Progenitor cell of endocrine pancreas (in vitro differentiated cells): ENCODE measurements at regions not wholly inside any gene's neighbourhood (a gene's known extent, or its start where the extent isn't known, plus 50 kb on each side); places are given as distances from the start of the nearest gene placed in this dataset.

Experiments used
- DNase-seq: peaks from one replicate; pipeline ENCODE4 v3.0.0; 2021; ENCODE audit warnings: low spot score; ENCODE audit not compliant: unreplicated experiment
- H3K27ac Mint-ChIP-seq: 2 replicates; pipeline ENCODE4 v1.8.0; 2021; ENCODE audit warnings: mild to moderate bottlenecking, moderate library complexity, mixed read lengths
- H3K27me3 Mint-ChIP-seq: 2 replicates; pipeline ENCODE4 v1.8.0; 2021; ENCODE audit warnings: mixed read lengths
- H3K36me3 Mint-ChIP-seq: 2 replicates; pipeline ENCODE4 v1.8.0; 2022; ENCODE audit warnings: mixed read lengths; ENCODE audit not compliant: insufficient read depth
- H3K4me1 Mint-ChIP-seq: 2 replicates; pipeline ENCODE4 v1.8.0; 2021; ENCODE audit warnings: low read depth, mixed read lengths
- H3K4me3 Mint-ChIP-seq: 2 replicates; pipeline ENCODE4 v1.8.0; 2021; ENCODE audit warnings: low read depth, mild to moderate bottlenecking, moderate library complexity, mixed read lengths
- H3K9me3 Mint-ChIP-seq: 2 replicates; pipeline ENCODE4 v1.8.0; 2021; ENCODE audit warnings: low read depth, mixed read lengths
- CTCF ChIP-seq: fragments of 200-600 bp; sonication (generic); IDR thresholded peaks from one replicate; pipeline ENCODE4 v1.5.0; 2021; ENCODE audit warnings: antibody characterized with exemption, mild to moderate bottlenecking; ENCODE audit not compliant: unreplicated experiment

GRCh38 chr7:46490406-46490805, 569.3 kb upstream of the IGFBP3 start:
- Mint-ChIP-seq H3K4me3 (no peak overlapping the region), H3K4me1 (no peaks in the 10 kb centered on the region), H3K27ac (no peak overlapping the region), H3K9me3 (peaks cover 6% of the 10 kb centered on the region), H3K36me3 (no peaks in the 10 kb centered on the region), H3K27me3 (no peaks in the 10 kb centered on the region)
- no peak for TF ChIP-seq CTCF
- DNase-seq: no peak

- Mint-ChIP-seq H3K36me3 (no peaks in the 10 kb centered on the region), H3K9me3 (peaks cover 3% of the 10 kb centered on the region), H3K27me3 (no peaks in the 10 kb centered on the region), H3K27ac (no peak overlapping the region), H3K4me3 (no peak overlapping the region), H3K4me1 (no peaks in the 10 kb centered on the region)
- no peak for TF ChIP-seq CTCF
- no peak for DNase-seq
Measured at GRCh38 chr7:46489106-46489505, 568.0 kb upstream of the IGFBP3 start.

GRCh38 chr7:46488607-46489006, 567.5 kb upstream of the IGFBP3 start:
- no peaks in the 10 kb centered on the region for H3K36me3 Mint-ChIP-seq
- no peak for DNase-seq
- no peak overlapping the region for H3K27ac Mint-ChIP-seq
- H3K27me3 Mint-ChIP-seq: no peaks in the 10 kb centered on the region
- no peak overlapping the region for H3K4me3 Mint-ChIP-seq
- peaks cover 3% of the 10 kb centered on the region for H3K9me3 Mint-ChIP-seq
- no peak for TF ChIP-seq CTCF
- H3K4me1 Mint-ChIP-seq: no peaks in the 10 kb centered on the region

- no peak overlapping the region for H3K27ac Mint-ChIP-seq
- no peaks in the 10 kb centered on the region for H3K9me3 Mint-ChIP-seq
- no peak overlapping the region for H3K4me3 Mint-ChIP-seq
- H3K4me1 Mint-ChIP-seq: no peaks in the 10 kb centered on the region
- no peak for DNase-seq
- no peaks in the 10 kb centered on the region for H3K36me3 Mint-ChIP-seq
- no peaks in the 10 kb centered on the region for H3K27me3 Mint-ChIP-seq
- TF ChIP-seq CTCF: no peak
Measured at GRCh38 chr7:46486256-46487206, 565.5 kb upstream of the IGFBP3 start.

GRCh38 chr7:46485481-46486065, 564.5 kb upstream of the IGFBP3 start:
- no peaks in the 10 kb centered on the region for H3K27me3 Mint-ChIP-seq
- DNase-seq: no peak
- no peaks in the 10 kb centered on the region for H3K36me3 Mint-ChIP-seq
- no peaks in the 10 kb centered on the region for H3K4me1 Mint-ChIP-seq
- no peak overlapping the region for H3K4me3 Mint-ChIP-seq
- no peak overlapping the region for H3K27ac Mint-ChIP-seq
- H3K9me3 Mint-ChIP-seq: no peaks in the 10 kb centered on the region
- TF ChIP-seq CTCF: no peak
